ENCODE measurements at regions not wholly inside any gene's neighbourhood (a gene's known extent, or its start where the extent isn't known, plus 50 kb on each side); places are given as distances from the start of the nearest gene placed in this dataset.

GRCh38 chr4:83865417-83866150 lies 329.7 kb downstream of the GPAT3 start:
- Histone ChIP-seq H3K9ac (no peak overlapping the region), H3K9me3 (ENCODE audit: low read depth) (no peaks in the 10 kb centered on the region), H3F3A (ENCODE audit: insufficient read depth) (no peaks in the 10 kb centered on the region), H4K20me1 (ENCODE audit: insufficient read depth) (no peaks in the 10 kb centered on the region), H3K4me1 (ENCODE audit: insufficient read depth) (no peaks in the 10 kb centered on the region), H3K4me3 (no peak overlapping the region), H3K9me2 (ENCODE audit: insufficient read depth) (no peaks in the 10 kb centered on the region), H3K79me2 (ENCODE audit: insufficient read depth) (no peaks in the 10 kb centered on the region), H3K27me3 (replicated peaks; ENCODE audit: insufficient read depth) (no peaks in the 10 kb centered on the region), H3K27ac (no peak overlapping the region), H3K4me2 (ENCODE audit: unreplicated experiment) (no peak overlapping the region), H3K36me3 (ENCODE audit: low read depth) (no peaks in the 10 kb centered on the region), H2AFZ (no peak overlapping the region)
- 78% methylated on average over 6 of the region's 6 CpGs for WGBS, 2 experiments (ENCODE audit: low coverage in 1 of 2, low lambda C conversion rate in 2 of 2, missing lambda C conversion rate in 2 of 2)
- in situ Hi-C loops (cut with MboI), result no loop called here
- no peak for TF ChIP-seq EZH2phosphoT487 (IDR thresholded peaks at IDR 0.05; ENCODE audit: insufficient read depth, low read depth)
- no peak for TF ChIP-seq EZH2 (IDR thresholded peaks at IDR 0.05; ENCODE audit: insufficient read depth, poor library complexity, severe bottlenecking)
- DNase-seq, result no peak

GRCh38 chr4:83864097-83864817 lies 328.3 kb downstream of the GPAT3 start:
- H3K36me3 ChIP-seq (ENCODE audit: low read depth), result no peaks in the 10 kb centered on the region
- no peak for DNase-seq
- no peak overlapping the region for H3K9ac ChIP-seq
- in situ Hi-C loops (cut with MboI), result no loop called here
- peaks cover 7% of the 10 kb centered on the region; the same call in 1 of the 2 replicates for H3K4me1 ChIP-seq (ENCODE audit: insufficient read depth)
- H3K79me2 ChIP-seq (ENCODE audit: insufficient read depth), result no peaks in the 10 kb centered on the region
- H3K4me3 ChIP-seq, result no peak overlapping the region
- no peaks in the 10 kb centered on the region for H3K9me2 ChIP-seq (ENCODE audit: insufficient read depth)
- H4K20me1 ChIP-seq (ENCODE audit: insufficient read depth), result no peaks in the 10 kb centered on the region
- H3F3A ChIP-seq (ENCODE audit: insufficient read depth), result no peaks in the 10 kb centered on the region
- H3K4me2 ChIP-seq (ENCODE audit: unreplicated experiment), result no peak overlapping the region
- TF ChIP-seq EZH2phosphoT487 (IDR thresholded peaks at IDR 0.05; ENCODE audit: insufficient read depth, low read depth) (no peak), EZH2 (IDR thresholded peaks at IDR 0.05; ENCODE audit: insufficient read depth, poor library complexity, severe bottlenecking) (no peak)
- H3K27ac ChIP-seq, result no peak overlapping the region
- H3K27me3 ChIP-seq (replicated peaks; ENCODE audit: insufficient read depth), result no peaks in the 10 kb centered on the region
- no peaks in the 10 kb centered on the region for H3K9me3 ChIP-seq (ENCODE audit: low read depth)
- no peak overlapping the region for H2AFZ ChIP-seq
- WGBS, 2 experiments (ENCODE audit: low coverage in 1 of 2, low lambda C conversion rate in 2 of 2, missing lambda C conversion rate in 2 of 2), result 33 to 34% methylated on average over 4 of the region's 4 CpGs

- Histone ChIP-seq H3K27ac (no peak overlapping the region), H3K4me3 (no peak overlapping the region), H2AFZ (no peak overlapping the region), H3K4me2 (ENCODE audit: unreplicated experiment) (no peak overlapping the region), H4K20me1 (ENCODE audit: insufficient read depth) (no peaks in the 10 kb centered on the region), H3K4me1 (ENCODE audit: insufficient read depth) (peaks cover 15% of the 10 kb centered on the region; the same call in 1 of the 2 replicates), H3K9me3 (ENCODE audit: low read depth) (no peaks in the 10 kb centered on the region), H3K36me3 (ENCODE audit: low read depth) (no peaks in the 10 kb centered on the region), H3K79me2 (ENCODE audit: insufficient read depth) (no peaks in the 10 kb centered on the region), H3K9ac (no peak overlapping the region), H3K27me3 (replicated peaks; ENCODE audit: insufficient read depth) (no peaks in the 10 kb centered on the region), H3F3A (ENCODE audit: insufficient read depth) (no peaks in the 10 kb centered on the region), H3K9me2 (ENCODE audit: insufficient read depth) (no peaks in the 10 kb centered on the region)
- no peak for DNase-seq
- TF ChIP-seq EZH2 (IDR thresholded peaks at IDR 0.05; ENCODE audit: insufficient read depth, poor library complexity, severe bottlenecking) (no peak), EZH2phosphoT487 (IDR thresholded peaks at IDR 0.05; ENCODE audit: insufficient read depth, low read depth) (no peak)
- in situ Hi-C loops (cut with MboI), result no loop called here
- WGBS, 2 experiments (ENCODE audit: low coverage in 1 of 2, low lambda C conversion rate in 2 of 2, missing lambda C conversion rate in 2 of 2), result 86 to 89% methylated on average over 10 of the region's 10 CpGs
Measured at GRCh38 chr4:83862471-83862870, 326.6 kb downstream of the GPAT3 start.

- in situ Hi-C loops (cut with MboI), result no loop called here
- H3K36me3 ChIP-seq (ENCODE audit: low read depth), result no peaks in the 10 kb centered on the region
- H3K9me2 ChIP-seq (ENCODE audit: insufficient read depth), result no peaks in the 10 kb centered on the region
- no peak for DNase-seq
- H3K27me3 ChIP-seq (replicated peaks; ENCODE audit: insufficient read depth), result no peaks in the 10 kb centered on the region
- no peaks in the 10 kb centered on the region for H3K79me2 ChIP-seq (ENCODE audit: insufficient read depth)
- no peak overlapping the region for H3K4me3 ChIP-seq
- H3K9ac ChIP-seq, result no peak overlapping the region
- no peaks in the 10 kb centered on the region for H3K9me3 ChIP-seq (ENCODE audit: low read depth)
- H3K4me1 ChIP-seq (ENCODE audit: insufficient read depth), result peaks cover 29% of the 10 kb centered on the region
- no peaks in the 10 kb centered on the region for H4K20me1 ChIP-seq (ENCODE audit: insufficient read depth)
- H3K4me2 ChIP-seq (ENCODE audit: unreplicated experiment), result no peak overlapping the region
- peaks cover 10% of the 10 kb centered on the region for H3F3A ChIP-seq (ENCODE audit: insufficient read depth)
- 87 to 88% methylated on average over 2 of the region's 2 CpGs for WGBS, 2 experiments (ENCODE audit: low coverage in 1 of 2, low lambda C conversion rate in 2 of 2, missing lambda C conversion rate in 2 of 2)
- no peak overlapping the region for H2AFZ ChIP-seq
- TF ChIP-seq EZH2 (IDR thresholded peaks at IDR 0.05; ENCODE audit: insufficient read depth, poor library complexity, severe bottlenecking) (no peak), EZH2phosphoT487 (IDR thresholded peaks at IDR 0.05; ENCODE audit: insufficient read depth, low read depth) (no peak)
- H3K27ac ChIP-seq, result no peak overlapping the region
Measured at GRCh38 chr4:83860200-83860599, 324.3 kb downstream of the GPAT3 start.
